Endothelial cell (in vitro differentiated cells): ENCODE measurements at regions not wholly inside any gene's neighbourhood (a gene's known extent, or its start where the extent isn't known, plus 50 kb on each side); places are given as distances from the start of the nearest gene placed in this dataset.

Source experiments
- DNase-seq: peaks from one replicate; pipeline ENCODE4 v3.0.0; 2021; ENCODE audit warnings: low spot score
- H3K27ac Mint-ChIP-seq: one replicate; pipeline ENCODE4 v1.8.0; 2021; ENCODE audit warnings: mixed read lengths, inconsistent platforms; ENCODE audit not compliant: unreplicated experiment
- H3K27me3 Mint-ChIP-seq: one replicate; pipeline ENCODE4 v1.8.0; 2021; ENCODE audit warnings: mild to moderate bottlenecking, moderate library complexity, mixed read lengths, inconsistent platforms; ENCODE audit not compliant: unreplicated experiment
- H3K36me3 Mint-ChIP-seq: one replicate; pipeline ENCODE4 v1.8.0; 2021; ENCODE audit warnings: mild to moderate bottlenecking, low read depth, mixed read lengths, inconsistent platforms; ENCODE audit not compliant: unreplicated experiment
- H3K4me1 Mint-ChIP-seq: one replicate; pipeline ENCODE4 v1.8.0; 2021; ENCODE audit warnings: mild to moderate bottlenecking, mixed read lengths, inconsistent platforms; ENCODE audit not compliant: unreplicated experiment
- H3K4me3 Mint-ChIP-seq: one replicate; pipeline ENCODE4 v1.8.0; 2021; ENCODE audit warnings: mild to moderate bottlenecking, mixed read lengths, inconsistent platforms; ENCODE audit not compliant: unreplicated experiment
- H3K9me3 Mint-ChIP-seq: one replicate; pipeline ENCODE4 v1.8.0; 2021; ENCODE audit warnings: mixed read lengths, inconsistent platforms; ENCODE audit not compliant: unreplicated experiment
- CTCF ChIP-seq: fragments of 200-600 bp; sonication (generic); IDR thresholded peaks from one replicate; pipeline ENCODE4 v1.5.0; 2021; ENCODE audit warnings: antibody characterized with exemption; ENCODE audit not compliant: unreplicated experiment

GRCh38 chr2:83640506-83640905, 818.6 kb downstream of the SUCLG1 start:
- Mint-ChIP-seq H3K9me3 (no peaks in the 10 kb centered on the region), H3K27me3 (no peaks in the 10 kb centered on the region), H3K36me3 (no peaks in the 10 kb centered on the region), H3K4me1 (no peaks in the 10 kb centered on the region), H3K27ac (no peak overlapping the region), H3K4me3 (no peak overlapping the region)
- no peak for TF ChIP-seq CTCF
- DNase-seq: no peak

- Mint-ChIP-seq H3K36me3 (no peaks in the 10 kb centered on the region), H3K4me1 (no peaks in the 10 kb centered on the region), H3K9me3 (no peaks in the 10 kb centered on the region), H3K27ac (no peak overlapping the region), H3K4me3 (no peak overlapping the region), H3K27me3 (no peaks in the 10 kb centered on the region)
- no peak for TF ChIP-seq CTCF
- no peak for DNase-seq
Measured at GRCh38 chr2:83633423-83633822, 825.7 kb downstream of the SUCLG1 start.

- Mint-ChIP-seq H3K4me1 (no peaks in the 10 kb centered on the region), H3K36me3 (no peaks in the 10 kb centered on the region), H3K4me3 (no peak overlapping the region), H3K9me3 (no peaks in the 10 kb centered on the region), H3K27ac (no peak overlapping the region), H3K27me3 (no peaks in the 10 kb centered on the region)
- no peak for DNase-seq
- TF ChIP-seq CTCF: no peak
Measured at GRCh38 chr2:83630351-83630750, 828.7 kb downstream of the SUCLG1 start.

- no peaks in the 10 kb centered on the region for H3K4me1 Mint-ChIP-seq
- DNase-seq: no peak
- no peaks in the 10 kb centered on the region for H3K27me3 Mint-ChIP-seq
- H3K4me3 Mint-ChIP-seq: no peak overlapping the region
- H3K36me3 Mint-ChIP-seq: no peaks in the 10 kb centered on the region
- TF ChIP-seq CTCF: no peak
- H3K9me3 Mint-ChIP-seq: no peaks in the 10 kb centered on the region
- H3K27ac Mint-ChIP-seq: no peak overlapping the region
Measured at GRCh38 chr2:83615511-83615910, 843.6 kb downstream of the SUCLG1 start.

GRCh38 chr2:83613178-83613577, 845.9 kb downstream of the SUCLG1 start:
- H3K4me1 Mint-ChIP-seq: no peaks in the 10 kb centered on the region
- no peak overlapping the region for H3K27ac Mint-ChIP-seq
- H3K27me3 Mint-ChIP-seq: no peaks in the 10 kb centered on the region
- no peak for TF ChIP-seq CTCF
- H3K36me3 Mint-ChIP-seq: no peaks in the 10 kb centered on the region
- H3K4me3 Mint-ChIP-seq: no peak overlapping the region
- no peak for DNase-seq
- no peaks in the 10 kb centered on the region for H3K9me3 Mint-ChIP-seq
